GM23338 (cell line): ENCODE measurements at regions not wholly inside any gene's neighbourhood (a gene's known extent, or its start where the extent isn't known, plus 50 kb on each side); places are given as distances from the start of the nearest gene placed in this dataset.

Source experiments
- CREB1 ChIP-seq: fragments of 250-450 bp; sonication (Bioruptor Pico); IDR thresholded peaks from 2 replicates; pipeline ENCODE4 v1.5.0; 2020; ENCODE audit warnings: low read depth, mild to moderate bottlenecking, moderate library complexity
- EZH2 ChIP-seq: fragments of 200-600 bp; sonication (generic); IDR thresholded peaks from one replicate; pipeline ENCODE4 v1.8.0; 2017; ENCODE audit warnings: antibody characterized with exemption, mild to moderate bottlenecking, low read depth; ENCODE audit not compliant: unreplicated experiment
- EZH2phosphoT487 ChIP-seq: fragments of 200-600 bp; sonication (generic); IDR thresholded peaks from one replicate; pipeline ENCODE4 v1.8.1; 2018; ENCODE audit warnings: antibody characterized with exemption; ENCODE audit not compliant: unreplicated experiment
- NANOG ChIP-seq: IDR thresholded peaks from 2 replicates; pipeline ENCODE4 v1.6.1; 2016; ENCODE audit warnings: antibody characterized with exemption, borderline replicate concordance
- POLR2AphosphoS5 ChIP-seq: IDR thresholded peaks from 2 replicates; pipeline ENCODE4 v1.6.1; 2016; ENCODE audit warnings: antibody characterized with exemption, low read depth
- STAT1 ChIP-seq: IDR thresholded peaks from one replicate; pipeline ENCODE4 v1.6.1; 2016; ENCODE audit warnings: antibody characterized with exemption; ENCODE audit not compliant: unreplicated experiment
- ZNF114 ChIP-seq: fragments of 250-450 bp; sonication (Bioruptor Pico); IDR thresholded peaks from 2 replicates; pipeline ENCODE4 v1.5.0; 2020; ENCODE audit warnings: mild to moderate bottlenecking, moderate library complexity
- ZNF331 ChIP-seq: fragments of 250-450 bp; sonication (Bioruptor Pico); IDR thresholded peaks from 2 replicates; pipeline ENCODE4 v1.5.0; 2020; ENCODE audit warnings: low read depth, mild to moderate bottlenecking, moderate library complexity
- TF ChIP-seq, protein P1 (sequence below), 2 experiments: fragments of 200-600 bp in 1 of 2; sonication (generic) in 1 of 2; conservative IDR thresholded peaks; 2 replicates each; pipeline versions ENCODE4 v1.5.1 to v1.6.1; 2016 to 2017; ENCODE audit warnings: antibody characterized with exemption in 2 of 2, low read depth in 2 of 2, mild to moderate bottlenecking in 2 of 2, moderate library complexity in 1 of 2
- TF ChIP-seq, protein P2 (sequence below): IDR thresholded peaks from one replicate; pipeline ENCODE4 v1.6.1; 2018; ENCODE audit warnings: antibody characterized with exemption; ENCODE audit not compliant: unreplicated experiment

DNA sequence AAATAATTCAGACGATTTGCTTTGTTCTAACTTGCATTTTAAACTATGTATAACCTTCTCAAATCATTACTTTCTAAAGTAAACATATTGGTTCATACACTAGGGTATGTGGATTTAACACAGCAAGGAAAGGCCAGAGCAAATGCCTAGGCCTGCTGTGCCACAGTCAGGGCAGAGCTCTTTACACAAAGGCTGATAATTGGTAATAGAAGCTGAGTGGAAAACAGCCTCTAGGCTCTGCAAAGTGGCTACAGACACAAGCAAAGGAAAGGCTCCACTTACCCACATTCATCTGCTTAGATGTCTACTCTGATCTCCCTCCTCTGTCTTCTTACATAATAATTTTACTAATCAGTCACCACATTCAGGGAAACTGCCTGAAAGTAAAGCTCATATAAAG lies 382.9 kb downstream of the OLFM4 start:
- TF ChIP-seq EZH2phosphoT487 (no peak), EZH2 (no peak), CREB1 (CRISPR knock-in tag) (no peak), POLR2AphosphoS5 (no peak), ZNF331 (CRISPR knock-in tag) (no peak), STAT1 (no peak), ZNF114 (CRISPR knock-in tag) (no peak), NANOG (no peak)
- TF ChIP-seq, protein P1, sequence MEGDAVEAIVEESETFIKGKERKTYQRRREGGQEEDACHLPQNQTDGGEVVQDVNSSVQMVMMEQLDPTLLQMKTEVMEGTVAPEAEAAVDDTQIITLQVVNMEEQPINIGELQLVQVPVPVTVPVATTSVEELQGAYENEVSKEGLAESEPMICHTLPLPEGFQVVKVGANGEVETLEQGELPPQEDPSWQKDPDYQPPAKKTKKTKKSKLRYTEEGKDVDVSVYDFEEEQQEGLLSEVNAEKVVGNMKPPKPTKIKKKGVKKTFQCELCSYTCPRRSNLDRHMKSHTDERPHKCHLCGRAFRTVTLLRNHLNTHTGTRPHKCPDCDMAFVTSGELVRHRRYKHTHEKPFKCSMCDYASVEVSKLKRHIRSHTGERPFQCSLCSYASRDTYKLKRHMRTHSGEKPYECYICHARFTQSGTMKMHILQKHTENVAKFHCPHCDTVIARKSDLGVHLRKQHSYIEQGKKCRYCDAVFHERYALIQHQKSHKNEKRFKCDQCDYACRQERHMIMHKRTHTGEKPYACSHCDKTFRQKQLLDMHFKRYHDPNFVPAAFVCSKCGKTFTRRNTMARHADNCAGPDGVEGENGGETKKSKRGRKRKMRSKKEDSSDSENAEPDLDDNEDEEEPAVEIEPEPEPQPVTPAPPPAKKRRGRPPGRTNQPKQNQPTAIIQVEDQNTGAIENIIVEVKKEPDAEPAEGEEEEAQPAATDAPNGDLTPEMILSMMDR (conservative IDR thresholded peaks at IDR 0.05; ENCODE audit: low read depth in 2 of 2): no peak
- TF ChIP-seq, protein P2, sequence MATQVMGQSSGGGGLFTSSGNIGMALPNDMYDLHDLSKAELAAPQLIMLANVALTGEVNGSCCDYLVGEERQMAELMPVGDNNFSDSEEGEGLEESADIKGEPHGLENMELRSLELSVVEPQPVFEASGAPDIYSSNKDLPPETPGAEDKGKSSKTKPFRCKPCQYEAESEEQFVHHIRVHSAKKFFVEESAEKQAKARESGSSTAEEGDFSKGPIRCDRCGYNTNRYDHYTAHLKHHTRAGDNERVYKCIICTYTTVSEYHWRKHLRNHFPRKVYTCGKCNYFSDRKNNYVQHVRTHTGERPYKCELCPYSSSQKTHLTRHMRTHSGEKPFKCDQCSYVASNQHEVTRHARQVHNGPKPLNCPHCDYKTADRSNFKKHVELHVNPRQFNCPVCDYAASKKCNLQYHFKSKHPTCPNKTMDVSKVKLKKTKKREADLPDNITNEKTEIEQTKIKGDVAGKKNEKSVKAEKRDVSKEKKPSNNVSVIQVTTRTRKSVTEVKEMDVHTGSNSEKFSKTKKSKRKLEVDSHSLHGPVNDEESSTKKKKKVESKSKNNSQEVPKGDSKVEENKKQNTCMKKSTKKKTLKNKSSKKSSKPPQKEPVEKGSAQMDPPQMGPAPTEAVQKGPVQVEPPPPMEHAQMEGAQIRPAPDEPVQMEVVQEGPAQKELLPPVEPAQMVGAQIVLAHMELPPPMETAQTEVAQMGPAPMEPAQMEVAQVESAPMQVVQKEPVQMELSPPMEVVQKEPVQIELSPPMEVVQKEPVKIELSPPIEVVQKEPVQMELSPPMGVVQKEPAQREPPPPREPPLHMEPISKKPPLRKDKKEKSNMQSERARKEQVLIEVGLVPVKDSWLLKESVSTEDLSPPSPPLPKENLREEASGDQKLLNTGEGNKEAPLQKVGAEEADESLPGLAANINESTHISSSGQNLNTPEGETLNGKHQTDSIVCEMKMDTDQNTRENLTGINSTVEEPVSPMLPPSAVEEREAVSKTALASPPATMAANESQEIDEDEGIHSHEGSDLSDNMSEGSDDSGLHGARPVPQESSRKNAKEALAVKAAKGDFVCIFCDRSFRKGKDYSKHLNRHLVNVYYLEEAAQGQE: no peak
